ENCODE measurements at regions not wholly inside any gene's neighbourhood (a gene's known extent, or its start where the extent isn't known, plus 50 kb on each side); places are given as distances from the start of the nearest gene placed in this dataset.

- in situ Hi-C loops (cut with HindIII; ENCODE audit: low pct_ligation_motif_present, low pct_unique_long_range_greater_than_20kb, low sequenced_read_pairs) = no loop called here
- DNase-seq = no peak
Observed at GRCh38 chr2:71944806-71945602, 202.7 kb downstream of the CYP26B1 start.

DNA sequence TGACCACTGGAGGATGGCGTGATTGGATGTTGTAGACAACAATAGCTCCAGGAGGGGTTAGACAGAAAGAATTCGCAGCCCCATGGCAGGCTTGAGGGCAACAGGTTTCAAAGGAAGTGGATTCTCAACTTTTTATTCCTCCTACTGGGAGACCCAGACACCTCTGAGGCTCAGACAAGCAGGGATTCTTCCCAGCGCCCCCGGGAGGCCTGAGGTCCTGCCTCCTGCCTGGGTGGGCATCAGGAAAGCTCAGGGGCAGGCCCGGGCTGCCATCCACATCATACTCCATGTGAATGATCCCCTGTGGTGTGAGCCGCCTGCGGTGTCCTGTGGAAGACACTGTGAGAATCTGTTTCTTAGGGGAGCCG lies 203.5 kb downstream of the CYP26B1 start:
- no peak for DNase-seq
- in situ Hi-C loops (cut with HindIII; ENCODE audit: low pct_ligation_motif_present, low pct_unique_long_range_greater_than_20kb, low sequenced_read_pairs) = no loop called here

GRCh38 chr2:71943238-71944182 lies 204.2 kb downstream of the CYP26B1 start:
- no peak for DNase-seq
- in situ Hi-C loops (cut with HindIII; ENCODE audit: low pct_ligation_motif_present, low pct_unique_long_range_greater_than_20kb, low sequenced_read_pairs) = no loop called here

GRCh38 chr2:71941726-71942525 lies 205.7 kb downstream of the CYP26B1 start:
- in situ Hi-C loops (cut with HindIII; ENCODE audit: low pct_ligation_motif_present, low pct_unique_long_range_greater_than_20kb, low sequenced_read_pairs) = no loop called here
- DNase-seq = no peak

DNA sequence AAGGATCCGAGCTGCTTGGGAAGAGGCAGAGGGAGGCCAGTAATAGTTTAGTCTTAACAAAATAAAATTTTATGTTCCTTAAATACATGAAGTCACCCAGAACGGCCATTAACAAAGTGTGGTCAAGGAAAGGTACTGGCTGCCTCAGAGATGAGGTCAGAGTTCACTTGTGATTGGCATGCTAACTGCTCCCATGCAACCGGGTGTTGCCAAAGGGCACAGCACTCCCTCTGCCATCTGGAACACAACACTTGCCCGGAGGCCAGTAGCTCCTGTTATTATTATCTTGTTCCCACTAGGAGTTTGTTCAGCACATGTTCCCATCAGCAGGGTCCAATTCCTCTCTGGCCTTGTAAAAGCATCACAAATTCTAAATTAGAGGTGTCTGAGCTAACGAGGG lies 207.0 kb downstream of the CYP26B1 start:
- in situ Hi-C loops (cut with HindIII; ENCODE audit: low pct_ligation_motif_present, low pct_unique_long_range_greater_than_20kb, low sequenced_read_pairs) = no loop called here
- no peak for DNase-seq

GRCh38 chr2:71939588-71940535 lies 207.8 kb downstream of the CYP26B1 start:
- in situ Hi-C loops (cut with HindIII; ENCODE audit: low pct_ligation_motif_present, low pct_unique_long_range_greater_than_20kb, low sequenced_read_pairs) = no loop called here
- DNase-seq = no peak

DNA sequence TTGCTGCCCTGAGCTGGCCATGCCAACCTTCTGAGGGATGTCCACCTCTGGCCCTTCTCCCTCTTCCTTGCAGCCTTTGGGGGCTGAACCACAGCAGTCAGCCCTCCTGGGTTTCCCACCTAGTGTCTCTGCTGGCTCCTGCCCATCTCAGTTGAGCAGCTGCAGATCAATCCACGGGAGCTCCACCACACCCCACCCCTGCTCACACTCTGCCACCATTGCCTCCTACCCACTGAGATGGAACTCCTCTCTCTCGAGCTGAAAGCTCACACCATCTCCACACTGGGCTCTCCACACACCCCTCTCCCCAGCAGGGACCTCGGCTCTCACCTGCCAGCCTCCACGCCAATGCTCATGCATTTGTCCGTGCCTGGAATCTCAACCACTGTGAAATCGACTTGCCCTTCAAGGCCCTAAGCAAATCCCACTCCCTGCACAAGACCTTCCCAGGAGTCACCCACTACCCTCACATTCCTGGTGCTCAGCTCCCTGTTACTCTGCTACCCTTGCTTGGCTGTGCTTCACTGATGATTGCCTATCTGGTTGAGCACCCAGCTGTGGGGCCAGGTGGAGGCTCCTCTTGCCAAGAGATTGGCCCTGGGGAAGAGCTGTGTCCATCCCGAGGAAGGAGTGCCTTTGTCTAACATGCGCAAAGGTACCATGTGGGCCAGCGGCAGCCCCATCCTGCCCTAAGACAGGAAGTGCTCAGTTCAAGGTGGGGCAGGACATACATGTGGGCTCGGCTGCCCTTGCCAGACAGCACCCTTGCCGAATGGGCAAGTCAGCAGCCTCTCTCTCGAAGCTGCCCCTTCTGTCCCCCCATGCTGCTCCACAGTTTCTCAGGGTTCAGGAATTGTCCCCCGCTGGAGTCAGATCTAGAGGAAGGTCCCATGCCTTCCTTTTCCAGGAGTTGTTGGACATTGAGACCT lies 208.7 kb downstream of the CYP26B1 start:
- no peak for DNase-seq
- in situ Hi-C loops (cut with HindIII; ENCODE audit: low pct_ligation_motif_present, low pct_unique_long_range_greater_than_20kb, low sequenced_read_pairs) = no loop called here

DNA sequence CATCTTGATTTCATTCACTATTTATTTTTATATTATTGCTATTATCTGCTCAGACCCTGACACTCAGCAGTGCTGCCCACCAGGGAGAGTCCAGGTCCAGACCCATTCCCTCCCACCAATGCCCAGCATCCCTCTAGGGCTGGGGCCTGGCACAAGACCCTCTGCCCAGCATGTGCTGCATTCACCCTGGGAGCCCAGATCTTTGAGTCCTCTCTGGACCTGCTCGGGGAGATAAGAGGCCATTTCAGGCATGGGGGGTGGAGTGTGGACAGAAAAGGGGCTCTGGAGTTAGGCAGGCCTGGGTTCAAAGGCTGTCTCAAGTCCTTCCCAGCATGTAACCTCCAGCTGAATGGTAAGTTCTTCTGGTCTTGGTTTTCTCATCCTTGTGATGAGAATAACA lies 209.6 kb downstream of the CYP26B1 start:
- no peak for DNase-seq
- in situ Hi-C loops (cut with HindIII; ENCODE audit: low pct_ligation_motif_present, low pct_unique_long_range_greater_than_20kb, low sequenced_read_pairs) = no loop called here

DNA sequence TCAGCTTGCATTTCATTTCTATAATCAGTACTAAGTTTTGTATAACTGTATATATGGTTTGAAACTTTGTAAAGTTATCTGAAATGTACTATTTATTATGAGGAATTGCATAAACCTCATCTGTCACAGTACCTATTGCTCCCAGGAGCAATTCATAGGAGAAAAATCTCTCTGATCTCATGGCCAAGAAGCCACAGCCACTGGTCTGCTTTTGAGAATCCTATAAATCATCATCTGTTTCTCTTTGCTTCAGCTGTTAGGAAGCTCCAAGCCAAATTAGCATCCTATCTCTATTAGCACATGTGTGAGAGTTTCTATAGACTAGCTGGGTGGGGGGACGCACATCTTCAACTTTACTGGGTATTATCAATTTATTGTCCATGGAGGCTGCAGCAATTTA lies 210.3 kb downstream of the CYP26B1 start:
- in situ Hi-C loops (cut with HindIII; ENCODE audit: low pct_ligation_motif_present, low pct_unique_long_range_greater_than_20kb, low sequenced_read_pairs) = no loop called here
- no peak for DNase-seq

DNA sequence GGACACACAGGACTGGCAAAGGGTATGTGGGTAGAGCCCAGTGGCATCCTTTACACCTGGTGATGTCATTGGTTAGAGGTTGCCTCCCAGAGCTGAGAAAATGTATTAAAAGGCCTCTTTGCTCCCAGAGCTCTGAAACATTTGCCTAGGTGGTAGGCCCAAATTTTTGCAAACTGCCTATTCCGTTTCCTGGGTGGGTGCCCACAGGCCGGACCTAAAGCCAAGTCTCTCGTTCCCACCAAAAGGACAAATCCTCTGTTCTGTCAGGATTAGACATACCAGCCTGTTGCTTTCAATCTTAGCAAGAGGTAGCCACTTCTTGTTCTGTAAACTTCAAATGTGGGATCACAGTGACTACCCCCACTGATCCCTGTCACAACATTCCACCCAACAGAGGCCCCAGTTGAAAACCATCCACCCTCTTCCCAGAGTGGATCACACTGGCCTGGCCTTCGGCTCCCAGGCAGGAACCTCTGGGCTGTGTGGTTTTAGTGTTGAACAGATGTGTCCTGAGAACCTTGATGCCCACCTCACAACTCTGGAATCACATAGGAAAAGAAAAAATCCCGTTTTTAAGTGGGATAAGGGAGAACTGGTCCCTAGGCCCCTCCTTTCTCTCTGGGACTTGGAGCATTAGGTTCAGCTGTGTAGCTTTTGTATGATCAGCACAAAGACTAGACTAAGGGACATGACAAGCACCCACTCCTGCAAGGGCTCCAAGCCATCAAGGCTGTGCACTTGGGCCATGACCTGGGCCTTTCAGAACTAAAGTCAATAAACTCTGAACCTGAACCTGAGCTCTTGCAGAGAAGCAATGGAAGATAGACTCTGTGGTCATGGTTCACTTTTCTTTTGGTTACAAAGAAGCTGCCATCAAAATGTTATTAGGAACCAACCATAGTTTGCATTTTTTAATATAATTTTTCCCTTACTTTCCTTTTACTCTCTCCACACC lies 211.3 kb downstream of the CYP26B1 start:
- in situ Hi-C loops (cut with HindIII; ENCODE audit: low pct_ligation_motif_present, low pct_unique_long_range_greater_than_20kb, low sequenced_read_pairs) = no loop called here
- no peak for DNase-seq

GRCh38 chr2:71935262-71935848 lies 212.3 kb downstream of the CYP26B1 start:
- in situ Hi-C loops (cut with HindIII; ENCODE audit: low pct_ligation_motif_present, low pct_unique_long_range_greater_than_20kb, low sequenced_read_pairs) = no loop called here
- DNase-seq = no peak

GRCh38 chr2:71934595-71935261 lies 212.9 kb downstream of the CYP26B1 start:
- in situ Hi-C loops (cut with HindIII; ENCODE audit: low pct_ligation_motif_present, low pct_unique_long_range_greater_than_20kb, low sequenced_read_pairs) = no loop called here
- DNase-seq = no peak

DNA sequence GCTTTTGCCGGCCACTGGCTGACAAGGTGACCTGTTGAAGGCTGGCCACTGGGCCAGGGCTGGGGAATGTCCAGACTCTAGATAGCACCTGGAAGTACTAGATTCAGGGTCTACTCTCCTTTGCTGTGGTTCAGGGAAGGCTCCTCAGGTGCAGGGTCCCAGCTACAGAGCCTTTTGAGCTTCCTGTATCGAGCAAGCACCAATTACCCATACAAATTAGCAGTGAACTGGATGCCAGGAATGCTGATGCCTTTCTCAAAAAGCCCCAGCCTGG lies 213.4 kb downstream of the CYP26B1 start:
- in situ Hi-C loops (cut with HindIII; ENCODE audit: low pct_ligation_motif_present, low pct_unique_long_range_greater_than_20kb, low sequenced_read_pairs) = no loop called here
- no peak for DNase-seq

- in situ Hi-C loops (cut with HindIII; ENCODE audit: low pct_ligation_motif_present, low pct_unique_long_range_greater_than_20kb, low sequenced_read_pairs) = no loop called here
- no peak for DNase-seq
Observed at GRCh38 chr2:71933467-71934319, 214.0 kb downstream of the CYP26B1 start.

All from ACHN (cell line).